ENCODE measurements at regions not wholly inside any gene's neighbourhood (a gene's known extent, or its start where the extent isn't known, plus 50 kb on each side); places are given as distances from the start of the nearest gene placed in this dataset.

GRCh38 chr13:62799038-62799535, 1383.4 kb upstream of the PCDH20 start:
- Histone ChIP-seq H3K4me1 (ENCODE audit: control insufficient read depth in 1 of 2, low read depth in 2 of 2) (no peaks in the 10 kb centered on the region), H3K4me3 (no peak overlapping the region), H3K27me3 (replicated peaks; ENCODE audit: insufficient read depth) (no peaks in the 10 kb centered on the region), H3K9me3 (no peaks in the 10 kb centered on the region), H3K36me3 (no peaks in the 10 kb centered on the region), H3K27ac (no peak overlapping the region)
- TF ChIP-seq CTCF (IDR thresholded peaks at IDR 0.05): no peak
- DNase-seq (ENCODE audit: low spot score): no peak
- no peak for ATAC-seq (ENCODE audit: insufficient number of reproducible peaks, low FRiP score, low read depth)

GRCh38 chr13:62793850-62794249, 1378.2 kb upstream of the PCDH20 start:
- H3K4me3 ChIP-seq: no peak overlapping the region
- no peak for TF ChIP-seq CTCF (IDR thresholded peaks at IDR 0.05)
- no peaks in the 10 kb centered on the region for H3K36me3 ChIP-seq
- H3K27ac ChIP-seq: no peak overlapping the region
- no peak for ATAC-seq (ENCODE audit: insufficient number of reproducible peaks, low FRiP score, low read depth)
- DNase-seq (ENCODE audit: low spot score): no peak
- no peaks in the 10 kb centered on the region for H3K9me3 ChIP-seq
- H3K27me3 ChIP-seq (replicated peaks; ENCODE audit: insufficient read depth): no peaks in the 10 kb centered on the region
- no peaks in the 10 kb centered on the region for H3K4me1 ChIP-seq (ENCODE audit: control insufficient read depth in 1 of 2, low read depth in 2 of 2)

- no peak for TF ChIP-seq CTCF (IDR thresholded peaks at IDR 0.05)
- DNase-seq (ENCODE audit: low spot score) (no peak), ATAC-seq (ENCODE audit: insufficient number of reproducible peaks, low FRiP score, low read depth) (no peak)
- Histone ChIP-seq H3K36me3 (no peaks in the 10 kb centered on the region), H3K27me3 (replicated peaks; ENCODE audit: insufficient read depth) (no peaks in the 10 kb centered on the region), H3K4me3 (no peak overlapping the region), H3K9me3 (no peaks in the 10 kb centered on the region), H3K4me1 (ENCODE audit: control insufficient read depth in 1 of 2, low read depth in 2 of 2) (no peaks in the 10 kb centered on the region), H3K27ac (no peak overlapping the region)
Measured at GRCh38 chr13:62781866-62782265, 1366.2 kb upstream of the PCDH20 start.

GRCh38 chr13:62779161-62779560, 1363.5 kb upstream of the PCDH20 start:
- Histone ChIP-seq H3K4me3 (no peak overlapping the region), H3K4me1 (ENCODE audit: control insufficient read depth in 1 of 2, low read depth in 2 of 2) (no peaks in the 10 kb centered on the region), H3K36me3 (no peaks in the 10 kb centered on the region), H3K27ac (no peak overlapping the region), H3K27me3 (replicated peaks; ENCODE audit: insufficient read depth) (no peaks in the 10 kb centered on the region), H3K9me3 (no peaks in the 10 kb centered on the region)
- DNase-seq (ENCODE audit: low spot score): no peak
- ATAC-seq (ENCODE audit: insufficient number of reproducible peaks, low FRiP score, low read depth): no peak
- no peak for TF ChIP-seq CTCF (IDR thresholded peaks at IDR 0.05)

DNA sequence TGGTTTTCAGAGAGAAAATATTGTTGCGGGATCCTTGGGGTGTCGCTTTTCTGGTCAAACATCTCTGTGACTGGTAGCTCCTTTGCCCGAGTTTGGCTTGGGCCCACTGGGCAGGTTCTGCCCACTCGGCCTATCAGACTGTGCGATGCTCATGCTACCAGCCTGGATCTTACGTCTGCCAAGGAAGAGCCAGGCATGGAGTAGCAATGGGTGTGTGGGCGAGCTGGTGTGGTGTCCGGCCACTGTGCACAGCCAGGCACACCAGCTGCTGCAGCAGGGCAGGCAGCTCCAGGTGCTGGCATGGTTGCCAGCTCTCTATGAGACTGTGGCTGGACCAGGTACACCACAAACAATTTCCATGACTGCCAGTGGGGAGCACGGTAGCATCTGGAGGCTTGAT, 1351.8 kb upstream of the PCDH20 start:
- TF ChIP-seq CTCF (IDR thresholded peaks at IDR 0.05): no peak
- Histone ChIP-seq H3K36me3 (no peaks in the 10 kb centered on the region), H3K27ac (no peak overlapping the region), H3K4me1 (ENCODE audit: control insufficient read depth in 1 of 2, low read depth in 2 of 2) (no peaks in the 10 kb centered on the region), H3K4me3 (no peak overlapping the region), H3K27me3 (replicated peaks; ENCODE audit: insufficient read depth) (no peaks in the 10 kb centered on the region), H3K9me3 (no peaks in the 10 kb centered on the region)
- DNase-seq (ENCODE audit: low spot score): no peak
- ATAC-seq (ENCODE audit: insufficient number of reproducible peaks, low FRiP score, low read depth): no peak
